OCI-LY3 (cell line): ENCODE measurements at regions not wholly inside any gene's neighbourhood (a gene's known extent, or its start where the extent isn't known, plus 50 kb on each side); places are given as distances from the start of the nearest gene placed in this dataset.

Experiments
- H2AFZ ChIP-seq: fragments of 200-600, 300-600 bp; shearing (Covaris generic); 2 replicates; pipeline ENCODE4 v1.6.0; 2014; ENCODE audit warnings: antibody characterized with exemption, low read depth, low read length
- H3K27ac ChIP-seq: fragments of 200-600, 300-600 bp; sonication (generic); 2 replicates; pipeline ENCODE4 v1.5.1; 2014; ENCODE audit warnings: mild to moderate bottlenecking, low read length, moderate library complexity, mixed read lengths
- H3K27me3 ChIP-seq: fragments of 200-600, 300-600 bp; sonication (generic); 2 replicates; pipeline ENCODE4 v1.6.1; 2014; ENCODE audit warnings: low read depth, low read length, mixed read lengths
- H3K36me3 ChIP-seq: fragments of 200-600, 300-600 bp; sonication (generic); replicated peaks from 2 replicates; pipeline ENCODE3; 2014; ENCODE audit warnings: low read depth, low read length, mixed read lengths
- H3K4me1 ChIP-seq: fragments of 300-600, 200-600 bp; sonication (generic); 2 replicates; pipeline ENCODE4 v1.6.1; 2014; ENCODE audit warnings: low read length, mixed read lengths
- H3K4me2 ChIP-seq: fragments of 200-600, 300-600 bp; sonication (generic); 2 replicates; pipeline ENCODE4 v1.6.1; 2014; ENCODE audit warnings: low read length, mixed read lengths
- H3K4me3 ChIP-seq: fragments of 300-600, 200-600 bp; sonication (generic); 2 replicates; pipeline ENCODE4 v1.5.1; 2014; ENCODE audit warnings: antibody characterized with exemption, mild to moderate bottlenecking, low read length, moderate library complexity
- H3K79me2 ChIP-seq: fragments of 300-600, 200-600 bp; shearing (Covaris generic); 2 replicates; pipeline ENCODE4 v1.6.1; 2014; ENCODE audit warnings: mild to moderate bottlenecking, low read length, mixed read lengths
- H3K9ac ChIP-seq: fragments of 300-600, 200-600 bp; shearing (Covaris generic); 2 replicates; pipeline ENCODE4 v1.6.0; 2014; ENCODE audit warnings: mild to moderate bottlenecking, low read length, moderate library complexity
- H3K9me3 ChIP-seq: fragments of 200-600, 300-600 bp; shearing (Covaris generic); 2 replicates; pipeline ENCODE4 v1.6.1; 2014; ENCODE audit warnings: low read length, mixed read lengths; ENCODE audit not compliant: insufficient read depth
- H4K20me1 ChIP-seq: fragments of 200-600, 300-600 bp; sonication (generic); 2 replicates; pipeline ENCODE4 v1.6.1; 2016; ENCODE audit warnings: low read length, mixed read lengths; ENCODE audit not compliant: insufficient read depth
- CTCF ChIP-seq: fragments of 200-600, 300-600 bp; sonication (generic); IDR thresholded peaks from 2 replicates; pipeline ENCODE4 v1.5.1; 2014; ENCODE audit warnings: antibody characterized with exemption, low read length, low read depth
- EZH2phosphoT487 ChIP-seq: fragments of 200-600 bp; shearing (Covaris generic); IDR thresholded peaks from 2 replicates; pipeline ENCODE4 v1.6.1; 2018; ENCODE audit warnings: antibody characterized with exemption, mixed run types, low read depth

DNA sequence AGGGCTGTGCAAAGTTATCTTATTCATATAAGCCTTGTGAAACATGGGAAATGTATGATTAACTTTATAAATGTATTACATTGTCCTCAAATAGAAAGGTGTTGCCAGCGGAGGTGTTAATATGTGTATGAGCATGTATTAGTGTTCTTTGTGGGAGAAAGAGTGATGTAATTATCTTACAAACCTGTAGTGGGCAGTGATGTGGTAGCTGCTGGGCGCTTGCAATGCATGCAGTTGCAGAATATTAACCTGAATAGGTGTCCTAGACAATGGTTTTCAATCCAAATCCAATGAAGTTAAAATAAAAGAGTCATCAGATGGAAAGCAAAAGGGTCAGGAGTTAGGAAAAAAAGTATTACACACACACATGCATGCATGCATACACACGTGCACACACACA, 881.3 kb upstream of the CADM2 start:
- Histone ChIP-seq H2AFZ (no peak overlapping the region), H4K20me1 (no peaks in the 10 kb centered on the region), H3K9ac (no peak overlapping the region), H3K27me3 (no peaks in the 10 kb centered on the region), H3K9me3 (no peaks in the 10 kb centered on the region), H3K4me1 (no peaks in the 10 kb centered on the region), H3K4me3 (no peak overlapping the region), H3K27ac (no peak overlapping the region), H3K79me2 (no peaks in the 10 kb centered on the region), H3K36me3 (no peaks in the 10 kb centered on the region), H3K4me2 (no peak overlapping the region)
- TF ChIP-seq CTCF (peak; percentile 71), EZH2phosphoT487 (no peak)

DNA sequence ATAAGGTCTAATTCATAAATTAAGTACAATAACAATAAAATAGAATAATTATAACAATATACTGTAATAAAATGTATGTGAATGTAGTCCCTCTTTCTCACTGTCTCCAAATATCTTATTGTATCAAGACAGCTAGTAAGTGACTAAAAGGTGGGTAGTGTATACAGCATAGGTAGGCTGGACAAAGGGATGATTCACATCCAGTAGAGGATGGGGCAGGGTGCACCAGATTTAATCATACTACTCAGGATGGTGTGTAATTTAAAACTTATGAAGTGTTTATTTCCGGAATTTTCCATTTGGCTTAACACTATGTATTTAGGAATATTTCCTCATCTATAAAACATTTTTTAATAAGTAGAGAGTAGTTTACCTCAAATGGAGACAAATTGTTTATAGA, 876.1 kb upstream of the CADM2 start:
- no peak overlapping the region for H3K4me2 ChIP-seq
- TF ChIP-seq CTCF (no peak), EZH2phosphoT487 (no peak)
- H3K9me3 ChIP-seq: no peaks in the 10 kb centered on the region
- H3K79me2 ChIP-seq: no peaks in the 10 kb centered on the region
- no peak overlapping the region for H3K4me3 ChIP-seq
- H2AFZ ChIP-seq: no peak overlapping the region
- no peaks in the 10 kb centered on the region for H3K27me3 ChIP-seq
- no peaks in the 10 kb centered on the region for H4K20me1 ChIP-seq
- H3K9ac ChIP-seq: no peak overlapping the region
- H3K4me1 ChIP-seq: no peaks in the 10 kb centered on the region
- no peaks in the 10 kb centered on the region for H3K36me3 ChIP-seq
- H3K27ac ChIP-seq: no peak overlapping the region

GRCh38 chr3:84092907-84093306, 865.9 kb upstream of the CADM2 start:
- Histone ChIP-seq H3K4me2 (no peak overlapping the region), H4K20me1 (no peaks in the 10 kb centered on the region), H3K4me1 (no peaks in the 10 kb centered on the region), H2AFZ (no peak overlapping the region), H3K27me3 (no peaks in the 10 kb centered on the region), H3K36me3 (no peaks in the 10 kb centered on the region), H3K9ac (no peak overlapping the region), H3K27ac (no peak overlapping the region), H3K4me3 (no peak overlapping the region), H3K9me3 (no peaks in the 10 kb centered on the region), H3K79me2 (no peaks in the 10 kb centered on the region)
- TF ChIP-seq CTCF (no peak), EZH2phosphoT487 (no peak)

DNA sequence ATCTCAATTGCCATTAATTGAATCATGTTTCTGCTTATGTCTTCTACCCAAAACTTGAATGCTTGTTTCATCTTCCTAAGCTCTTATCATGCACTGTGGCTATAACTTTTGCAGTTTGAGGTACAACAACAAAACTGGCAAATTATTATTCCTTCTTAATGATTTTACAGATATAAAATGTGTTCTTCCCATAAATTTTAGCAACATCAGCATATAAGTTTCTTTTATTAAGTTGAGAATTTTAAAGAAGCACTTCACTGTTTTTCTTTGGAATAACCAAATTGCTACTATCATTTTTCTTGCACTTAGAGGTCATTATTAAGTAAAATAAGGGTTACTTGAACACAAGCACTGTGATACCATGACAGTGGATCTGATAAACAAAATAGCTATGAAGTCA, 862.6 kb upstream of the CADM2 start:
- Histone ChIP-seq H3K27ac (no peak overlapping the region), H3K79me2 (no peaks in the 10 kb centered on the region), H3K4me3 (no peak overlapping the region), H3K27me3 (no peaks in the 10 kb centered on the region), H2AFZ (no peak overlapping the region), H3K4me1 (no peaks in the 10 kb centered on the region), H3K36me3 (no peaks in the 10 kb centered on the region), H3K9me3 (no peaks in the 10 kb centered on the region), H3K9ac (no peak overlapping the region), H4K20me1 (no peaks in the 10 kb centered on the region), H3K4me2 (no peak overlapping the region)
- TF ChIP-seq EZH2phosphoT487 (no peak), CTCF (no peak)
